IPS DF 6.9 (cell line): ENCODE measurements at regions not wholly inside any gene's neighbourhood (a gene's known extent, or its start where the extent isn't known, plus 50 kb on each side); places are given as distances from the start of the nearest gene placed in this dataset.
A peak's percentile ranks its signal among the peaks of the same experiment; 100 is the strongest.

ENCODE experiments used
- DNase-seq: peaks from one replicate; pipeline ENCODE4 v3.0.0-alpha.2; 2013; ENCODE audit warnings: low read depth, low spot score
- H3K27ac ChIP-seq: one replicate; pipeline ENCODE4 v1.5.1; 2013; ENCODE audit warnings: low read length, control low read depth
- H3K27me3 ChIP-seq: 2 replicates; pipeline ENCODE4 v1.6.1; 2013; ENCODE audit warnings: mild to moderate bottlenecking, low read length; ENCODE audit not compliant: control insufficient read depth, insufficient read depth
- H3K36me3 ChIP-seq: 2 replicates; pipeline ENCODE4 v1.6.1; 2013; ENCODE audit warnings: low read length; ENCODE audit not compliant: control insufficient read depth, insufficient read depth
- H3K4me1 ChIP-seq: 2 replicates; pipeline ENCODE4 v1.6.1; 2013; ENCODE audit warnings: low read length; ENCODE audit not compliant: control insufficient read depth, insufficient read depth
- H3K4me3 ChIP-seq: 2 replicates; pipeline ENCODE4 v1.5.1; 2013; ENCODE audit warnings: mild to moderate bottlenecking, low read length
- H3K9me3 ChIP-seq: 2 replicates; pipeline ENCODE4 v1.6.1; 2013; ENCODE audit warnings: low read length, inconsistent platforms; ENCODE audit not compliant: control insufficient read depth, insufficient read depth
- WGBS: extraction: QIAGEN DNeasy Blood & Tissue Kit; methylation state at CpG from one replicate; pipeline ENCODE4 v1.1.7; 2013; ENCODE audit warnings: mixed read lengths, missing lambda C conversion rate; ENCODE audit not compliant: insufficient read length, insufficient coverage; 5-methylcytosine and 5-hydroxymethylcytosine counted together

DNA sequence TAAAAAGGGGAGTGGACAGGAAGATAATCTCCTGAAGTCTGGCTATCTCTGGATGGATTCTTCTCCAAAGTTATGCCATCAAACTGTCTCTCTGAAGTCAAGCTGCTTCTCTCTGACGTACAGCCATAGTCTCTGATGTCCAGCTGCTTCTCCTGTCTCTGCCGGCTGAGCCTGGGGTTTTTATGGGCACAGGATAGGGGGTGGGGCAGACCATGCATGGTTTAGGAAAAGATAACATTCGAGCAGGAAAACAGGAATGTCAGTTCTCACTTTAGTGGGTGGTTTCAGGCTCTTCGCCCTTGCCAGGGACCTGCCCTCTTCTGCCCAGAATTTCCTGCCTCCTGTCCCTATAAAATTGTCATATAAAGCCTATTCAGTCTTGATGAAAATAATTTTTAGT lies 110.9 kb upstream of the ROBO1 start:
- Histone ChIP-seq H3K27me3 (no peaks in the 10 kb centered on the region), H3K27ac (no peak overlapping the region), H3K4me3 (no peak overlapping the region), H3K4me1 (no peaks in the 10 kb centered on the region), H3K36me3 (no peaks in the 10 kb centered on the region), H3K9me3 (no peaks in the 10 kb centered on the region)
- no CpG with 5 or more reads among the region's 4 CpGs for WGBS
- DNase-seq: no peak

- DNase-seq: no peak
- WGBS: no CpG with 5 or more reads among the region's 4 CpGs
- Histone ChIP-seq H3K27me3 (no peaks in the 10 kb centered on the region), H3K4me1 (no peaks in the 10 kb centered on the region), H3K4me3 (no peak overlapping the region), H3K27ac (no peak overlapping the region), H3K9me3 (no peaks in the 10 kb centered on the region), H3K36me3 (no peaks in the 10 kb centered on the region)
Measured at GRCh38 chr3:79874646-79875045, 106.8 kb upstream of the ROBO1 start.

- whole genome bisulfite sequencing: no CpG with 5 or more reads among the region's 1 CpG
- H3K27me3 ChIP-seq: no peaks in the 10 kb centered on the region
- no peak overlapping the region for H3K27ac ChIP-seq
- H3K9me3 ChIP-seq: no peaks in the 10 kb centered on the region
- no peak for DNase-seq
- no peak overlapping the region for H3K4me3 ChIP-seq
- H3K36me3 ChIP-seq: no peaks in the 10 kb centered on the region
- no peaks in the 10 kb centered on the region for H3K4me1 ChIP-seq
Measured at GRCh38 chr3:79872483-79872882, 104.7 kb upstream of the ROBO1 start.

GRCh38 chr3:79871656-79872055 lies 103.9 kb upstream of the ROBO1 start:
- WGBS: no CpG with 5 or more reads among the region's 1 CpG
- Histone ChIP-seq H3K4me1 (no peaks in the 10 kb centered on the region), H3K9me3 (no peaks in the 10 kb centered on the region), H3K27me3 (no peaks in the 10 kb centered on the region), H3K36me3 (no peaks in the 10 kb centered on the region), H3K27ac (no peak overlapping the region), H3K4me3 (no peak overlapping the region)
- no peak for DNase-seq

- Histone ChIP-seq H3K4me3 (no peak overlapping the region), H3K4me1 (no peaks in the 10 kb centered on the region), H3K27me3 (no peaks in the 10 kb centered on the region), H3K9me3 (no peaks in the 10 kb centered on the region), H3K36me3 (no peaks in the 10 kb centered on the region), H3K27ac (no peak overlapping the region)
- DNase-seq: no peak
Measured at GRCh38 chr3:79870313-79870620, 102.5 kb upstream of the ROBO1 start.

GRCh38 chr3:79869461-79870312 lies 101.9 kb upstream of the ROBO1 start:
- Histone ChIP-seq H3K9me3 (no peaks in the 10 kb centered on the region), H3K27ac (no peak overlapping the region), H3K36me3 (no peaks in the 10 kb centered on the region), H3K4me3 (no peak overlapping the region), H3K27me3 (no peaks in the 10 kb centered on the region), H3K4me1 (no peaks in the 10 kb centered on the region)
- DNase-seq: no peak
- WGBS: 100% methylated on average over 1 of the region's 4 CpGs

DNA sequence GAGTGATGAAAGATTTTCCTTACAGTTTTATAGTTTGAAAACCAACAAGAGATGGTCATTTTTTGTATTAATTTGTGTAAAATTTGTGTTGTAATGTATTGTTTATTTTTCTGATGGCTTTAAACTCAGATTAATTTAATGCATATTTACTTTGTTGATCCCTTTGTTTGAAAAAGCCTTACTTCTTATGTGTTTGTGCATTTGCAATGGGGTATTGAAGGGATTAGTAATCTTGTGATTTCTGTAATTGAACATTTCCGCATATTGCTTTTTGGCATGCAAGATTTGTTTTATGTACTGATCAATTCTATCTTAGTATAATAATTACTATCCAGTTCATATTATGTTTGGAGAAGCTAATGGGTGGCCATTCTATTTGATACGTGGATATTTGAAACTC lies 98.4 kb upstream of the ROBO1 start:
- no peaks in the 10 kb centered on the region for H3K9me3 ChIP-seq
- DNase-seq: no peak
- no peaks in the 10 kb centered on the region for H3K4me1 ChIP-seq
- H3K27ac ChIP-seq: no peak overlapping the region
- no peak overlapping the region for H3K4me3 ChIP-seq
- no CpG with 5 or more reads among the region's 2 CpGs for whole genome bisulfite sequencing
- no peaks in the 10 kb centered on the region for H3K27me3 ChIP-seq
- H3K36me3 ChIP-seq: no peaks in the 10 kb centered on the region

DNA sequence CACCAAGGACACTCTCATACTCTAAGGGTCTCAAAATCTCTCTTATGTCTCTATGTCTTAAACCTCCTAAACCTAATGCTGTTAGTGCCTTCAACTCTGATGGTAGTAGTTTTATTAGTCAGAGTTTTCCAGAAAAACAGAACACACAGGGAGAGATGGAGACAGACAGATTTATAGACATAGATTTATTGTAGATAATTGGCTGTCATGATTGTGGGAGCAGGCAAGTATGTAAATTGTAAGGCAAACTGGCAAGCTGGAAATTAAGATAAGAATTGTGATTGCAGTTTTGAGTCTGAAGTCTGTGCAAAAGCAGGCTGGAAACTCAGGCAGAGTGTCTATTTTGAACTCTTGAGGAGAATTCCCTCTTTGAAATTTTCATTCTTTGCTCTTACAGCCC lies 96.3 kb upstream of the ROBO1 start:
- Histone ChIP-seq H3K4me1 (no peaks in the 10 kb centered on the region), H3K27ac (no peak overlapping the region)
- no peak for DNase-seq

GRCh38 chr3:79848876-79849275 lies 81.1 kb upstream of the ROBO1 start:
- WGBS: no CpG with 5 or more reads among the region's 4 CpGs
- Histone ChIP-seq H3K27me3 (no peaks in the 10 kb centered on the region), H3K4me3 (no peak overlapping the region), H3K9me3 (no peaks in the 10 kb centered on the region), H3K36me3 (no peaks in the 10 kb centered on the region), H3K4me1 (no peaks in the 10 kb centered on the region), H3K27ac (no peak overlapping the region)
- DNase-seq: no peak

More for the DNA sequence above, 96.3 kb upstream of the ROBO1 start:
- Histone ChIP-seq H3K4me3 (no peak overlapping the region), H3K9me3 (no peaks in the 10 kb centered on the region), H3K27me3 (no peaks in the 10 kb centered on the region), H3K36me3 (no peaks in the 10 kb centered on the region)

DNA sequence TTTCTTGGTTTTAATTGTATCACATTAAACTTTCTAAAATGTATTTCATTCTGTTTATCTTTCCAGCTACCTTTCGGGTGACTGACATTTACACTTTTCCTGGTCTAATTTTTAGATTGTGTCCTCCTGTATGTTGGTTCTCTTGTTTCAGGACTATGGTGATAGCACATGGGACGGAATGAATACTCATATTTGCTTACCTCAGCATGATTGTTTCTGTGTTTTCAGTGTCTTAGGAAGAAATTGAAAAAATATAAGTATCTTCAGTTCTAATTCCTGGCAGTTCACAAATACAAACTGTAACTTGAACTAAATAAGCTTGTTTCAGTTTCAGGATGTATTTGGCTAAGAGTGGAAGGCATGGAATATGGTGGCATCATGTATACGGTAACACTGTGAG lies 80.1 kb upstream of the ROBO1 start:
- DNase-seq: no peak
- WGBS: no CpG with 5 or more reads among the region's 3 CpGs

DNA sequence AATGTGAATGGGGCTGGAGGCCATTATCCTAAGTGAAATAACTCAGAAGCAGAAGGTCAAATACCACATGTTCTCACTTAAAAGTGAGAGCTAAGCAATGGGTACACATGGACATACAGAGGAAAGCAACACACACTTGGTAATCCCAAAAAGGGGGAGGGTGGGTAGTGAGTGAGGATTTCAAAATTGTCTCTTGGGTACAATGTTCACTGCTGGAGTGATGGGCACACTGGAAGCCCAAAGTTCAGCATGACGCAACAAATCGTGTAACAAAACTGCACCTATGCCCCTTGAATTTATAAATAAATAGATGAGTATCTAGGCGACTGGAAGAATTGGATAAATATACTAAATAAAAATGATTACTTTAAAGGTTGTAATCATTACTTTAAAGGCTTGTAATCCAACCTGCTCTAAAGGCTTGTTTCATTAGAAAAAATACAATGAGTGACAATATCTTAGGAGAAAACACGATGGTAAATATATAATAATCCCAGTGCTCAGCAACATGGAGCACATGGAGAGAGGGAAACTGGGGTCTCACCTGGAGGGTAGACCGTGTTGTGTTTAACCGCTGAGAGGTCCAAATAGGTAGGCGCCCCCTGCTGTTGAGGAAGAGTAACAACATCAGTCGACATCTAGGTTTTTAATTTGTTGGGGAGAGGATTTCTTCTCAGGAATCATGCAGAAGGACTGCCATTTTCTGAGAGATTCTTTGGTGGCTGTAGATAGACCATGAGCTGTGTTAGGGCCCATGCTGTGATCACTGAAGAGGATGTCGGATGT lies 78.5 kb upstream of the ROBO1 start:
- no peak overlapping the region for H3K4me3 ChIP-seq
- no peak overlapping the region for H3K27ac ChIP-seq
- H3K9me3 ChIP-seq: no peaks in the 10 kb centered on the region
- DNase-seq: peak; percentile 52
- H3K4me1 ChIP-seq: no peaks in the 10 kb centered on the region
- WGBS: no CpG with 5 or more reads among the region's 9 CpGs
- H3K36me3 ChIP-seq: no peaks in the 10 kb centered on the region
- H3K27me3 ChIP-seq: no peaks in the 10 kb centered on the region

More for the DNA sequence above, 80.1 kb upstream of the ROBO1 start:
- H3K9me3 ChIP-seq: no peaks in the 10 kb centered on the region
- H3K27me3 ChIP-seq: no peaks in the 10 kb centered on the region
- H3K36me3 ChIP-seq: no peaks in the 10 kb centered on the region
- H3K27ac ChIP-seq: no peak overlapping the region
- no peaks in the 10 kb centered on the region for H3K4me1 ChIP-seq
- no peak overlapping the region for H3K4me3 ChIP-seq
